Upper lobe of left lung (tissue), 6 donors: ENCODE measurements at regions not wholly inside any gene's neighbourhood (a gene's known extent, or its start where the extent isn't known, plus 50 kb on each side); places are given as distances from the start of the nearest gene placed in this dataset.

Experiments used
- ATAC-seq, 2 donors: fragments of 200-7000 bp; cut with Tn5 transposase; one replicate each; pipeline ENCODE4 v1.9.1; 2022; ENCODE audit warnings: mild to moderate bottlenecking in 2 of 2, moderate library complexity in 2 of 2; ENCODE audit not compliant: low FRiP score in 2 of 2
- DNase-seq, 2 donors: peaks; one replicate each; pipeline ENCODE4 v3.0.0-alpha.2; 2019 to 2020
- H3K27ac ChIP-seq, 4 donors: fragments of 200-600 bp; sonication (generic); one replicate each; pipeline ENCODE4 v1.5.1; 2016 to 2019
- H3K27me3 ChIP-seq, 4 donors: fragments of 200-600 bp; sonication (generic); one replicate each; pipeline ENCODE4 v1.5.1; 2017 to 2019
- H3K36me3 ChIP-seq, 4 donors: fragments of 200-600 bp; sonication (generic); one replicate each; pipeline ENCODE4 v1.5.1; 2016 to 2019
- H3K4me1 ChIP-seq, 4 donors: fragments of 200-600 bp; sonication (generic); one replicate each; pipeline ENCODE4 v1.5.1; 2018 to 2019
- H3K4me3 ChIP-seq, 4 donors: fragments of 200-600 bp; sonication (generic); one replicate each; pipeline ENCODE4 v1.5.1; 2017 to 2019; ENCODE audit warnings: mild to moderate bottlenecking in 2 of 4, moderate library complexity in 1 of 4
- H3K9me3 ChIP-seq, 4 donors: fragments of 200-600 bp; sonication (generic); one replicate each; pipeline ENCODE4 v1.5.1; 2018 to 2019
- CTCF ChIP-seq, 6 experiments: fragments of 450-650 bp in 4 of 6; fragments of 200-600 bp in 2 of 6; sonication (generic) in 2 of 6; IDR thresholded peaks; one replicate each; pipeline ENCODE4 v1.5.1; 2016 to 2019; ENCODE audit warnings: antibody characterized with exemption in 6 of 6
- EP300 ChIP-seq, 4 donors: sonication (generic); formaldehyde crosslinking; IDR thresholded peaks; one replicate each; pipeline ENCODE4 v1.5.1; 2017; ENCODE audit warnings: antibody characterized with exemption in 4 of 4, control low read depth in 2 of 4
- POLR2A ChIP-seq, 4 donors: fragments of 450-650 bp; IDR thresholded peaks; one replicate each; pipeline ENCODE4 v1.5.1; 2016 to 2017; ENCODE audit warnings: antibody characterized with exemption in 4 of 4, mild to moderate bottlenecking in 2 of 4
- POLR2AphosphoS5 ChIP-seq, 2 donors: sonication (generic); formaldehyde crosslinking; IDR thresholded peaks; one replicate each; pipeline ENCODE4 v1.5.1; 2017; ENCODE audit warnings: antibody characterized with exemption in 2 of 2
- WGBS, 2 donors: methylation state at CpG; one replicate each; pipeline ENCODE4 v1.1.5; 2017 to 2018; 5-methylcytosine and 5-hydroxymethylcytosine counted together
- donor health status: DM: no; HTN: no; CAD: no; lungs with moderate emphysema.
- donor health status: DM: no; HTN: yes; CAD: no; lungs with severe emphysema.

- no peak overlapping the region for H3K27ac ChIP-seq
- no peaks in the 10 kb centered on the region for H3K36me3 ChIP-seq
- no peaks in the 10 kb centered on the region for H3K27me3 ChIP-seq
- no peak overlapping the region for H3K4me3 ChIP-seq
- WGBS, 2 donors: 56 to 68% methylated on average over 3 of the region's 3 CpGs
- DNase-seq (no peak), ATAC-seq (no peak)
- TF ChIP-seq EP300 (IDR thresholded peaks at IDR 0.05) (no peak), POLR2AphosphoS5 (IDR thresholded peaks at IDR 0.05) (no peak), CTCF (IDR thresholded peaks at IDR 0.05) (no peak), POLR2A (IDR thresholded peaks at IDR 0.05) (no peak)
- H3K4me1 ChIP-seq: no peaks in the 10 kb centered on the region
- no peaks in the 10 kb centered on the region for H3K9me3 ChIP-seq
These were observed 351.0 kb upstream of the THRB start for GRCh38 chr3:24845524-24846155.

- no peak for ATAC-seq
- WGBS, 2 donors: 92 to 100% methylated on average over 1 of the region's 1 CpG
- Histone ChIP-seq H3K4me3 (no peak overlapping the region), H3K27ac (no peak overlapping the region), H3K4me1 (no peaks in the 10 kb centered on the region), H3K36me3 (no peaks in the 10 kb centered on the region), H3K27me3 (no peaks in the 10 kb centered on the region), H3K9me3 (no peaks in the 10 kb centered on the region)
- DNase-seq: no peak
- TF ChIP-seq EP300 (IDR thresholded peaks at IDR 0.05) (no peak), POLR2AphosphoS5 (IDR thresholded peaks at IDR 0.05) (no peak), CTCF (IDR thresholded peaks at IDR 0.05) (no peak), POLR2A (IDR thresholded peaks at IDR 0.05) (no peak)
These were observed 351.7 kb upstream of the THRB start for GRCh38 chr3:24846286-24846860.

- H3K27ac ChIP-seq: no peak overlapping the region
- no peak overlapping the region for H3K4me3 ChIP-seq
- no peak for ATAC-seq
- H3K36me3 ChIP-seq: no peaks in the 10 kb centered on the region
- WGBS, 2 donors: 21 to 45% methylated on average over 2 of the region's 2 CpGs
- H3K9me3 ChIP-seq: no peaks in the 10 kb centered on the region
- no peaks in the 10 kb centered on the region for H3K4me1 ChIP-seq
- TF ChIP-seq POLR2A (IDR thresholded peaks at IDR 0.05) (no peak), POLR2AphosphoS5 (IDR thresholded peaks at IDR 0.05) (no peak), CTCF (IDR thresholded peaks at IDR 0.05) (no peak), EP300 (IDR thresholded peaks at IDR 0.05) (no peak)
- no peak for DNase-seq
- H3K27me3 ChIP-seq: no peaks in the 10 kb centered on the region
These were observed 355.6 kb upstream of the THRB start for GRCh38 chr3:24850245-24850644.

- H3K9me3 ChIP-seq: no peaks in the 10 kb centered on the region
- no peaks in the 10 kb centered on the region for H3K4me1 ChIP-seq
- H3K36me3 ChIP-seq: no peaks in the 10 kb centered on the region
- DNase-seq (no peak), ATAC-seq (no peak)
- TF ChIP-seq CTCF (IDR thresholded peaks at IDR 0.05) (no peak), POLR2A (IDR thresholded peaks at IDR 0.05) (no peak), EP300 (IDR thresholded peaks at IDR 0.05) (no peak), POLR2AphosphoS5 (IDR thresholded peaks at IDR 0.05) (no peak)
- no peak overlapping the region for H3K4me3 ChIP-seq
- 73 to 80% methylated on average over 4 of the region's 4 CpGs for WGBS, 2 donors
- H3K27me3 ChIP-seq: no peaks in the 10 kb centered on the region
- H3K27ac ChIP-seq: no peak overlapping the region
These were observed 359.2 kb upstream of the THRB start for GRCh38 chr3:24853685-24854490.
